ENCODE measurements at regions not wholly inside any gene's neighbourhood (a gene's known extent, or its start where the extent isn't known, plus 50 kb on each side); places are given as distances from the start of the nearest gene placed in this dataset.

GRCh38 chr2:221304916-221305315, 267.2 kb downstream of the EPHA4 start:
- TF ChIP-seq EZH2 (IDR thresholded peaks at IDR 0.05; ENCODE audit: insufficient read depth, poor library complexity, severe bottlenecking) (no peak), EZH2phosphoT487 (IDR thresholded peaks at IDR 0.05; ENCODE audit: insufficient read depth, low read depth) (no peak)
